GM21390 (cell line): ENCODE measurements at regions not wholly inside any gene's neighbourhood (a gene's known extent, or its start where the extent isn't known, plus 50 kb on each side); places are given as distances from the start of the nearest gene placed in this dataset.

Experiments
- ATAC-seq: cut with Tn5 transposase; IDR thresholded peaks from one replicate; pipeline ENCODE4 v1.9.1; 2021; ENCODE audit not compliant: unreplicated experiment

DNA sequence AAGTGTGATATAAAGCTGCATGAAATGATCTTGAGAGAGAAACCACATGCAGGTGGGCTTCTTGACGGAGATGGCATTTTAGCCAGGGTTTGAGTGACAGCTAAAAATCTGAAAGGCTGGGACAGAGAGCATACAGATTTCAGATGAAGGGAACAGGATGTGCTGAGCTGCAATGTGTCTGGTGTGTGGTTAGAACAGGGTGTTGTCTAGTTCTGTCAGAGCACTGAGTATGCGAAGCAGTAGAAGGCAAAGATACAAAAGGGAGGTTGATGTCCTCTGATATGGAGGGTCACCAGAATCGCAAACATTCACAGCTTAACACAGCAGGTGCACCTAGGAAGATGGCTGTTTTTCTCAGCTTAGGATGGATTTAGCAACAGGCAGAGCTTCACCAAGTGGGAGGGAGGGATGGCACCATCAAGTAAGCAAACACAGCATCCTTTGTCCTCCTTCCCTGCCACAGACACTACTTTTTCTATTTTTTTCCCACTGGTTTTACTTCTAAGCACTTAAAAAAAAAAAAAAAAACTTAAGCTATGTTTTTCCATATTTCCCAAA lies 182.5 kb downstream of the TMX3 start:
- ATAC-seq, result no peak

DNA sequence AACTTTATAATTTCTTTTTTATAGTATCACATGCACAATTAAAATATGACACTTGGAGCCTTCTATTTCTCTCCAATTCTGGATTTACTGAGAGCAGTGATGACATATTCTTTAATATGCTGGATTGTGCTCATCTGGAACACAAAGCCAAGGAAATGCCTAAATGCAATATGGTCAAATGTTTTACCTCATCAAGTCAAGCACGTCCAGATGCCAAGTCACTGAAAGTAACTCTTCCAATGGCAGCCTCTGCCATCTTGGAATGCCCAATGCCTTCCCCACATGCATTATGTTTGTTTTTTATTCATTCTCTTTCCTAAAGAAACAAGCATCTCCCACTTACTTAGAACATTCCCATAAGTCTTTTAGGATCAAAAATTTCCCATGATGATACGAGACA lies 189.8 kb downstream of the TMX3 start:
- ATAC-seq, result no peak

DNA sequence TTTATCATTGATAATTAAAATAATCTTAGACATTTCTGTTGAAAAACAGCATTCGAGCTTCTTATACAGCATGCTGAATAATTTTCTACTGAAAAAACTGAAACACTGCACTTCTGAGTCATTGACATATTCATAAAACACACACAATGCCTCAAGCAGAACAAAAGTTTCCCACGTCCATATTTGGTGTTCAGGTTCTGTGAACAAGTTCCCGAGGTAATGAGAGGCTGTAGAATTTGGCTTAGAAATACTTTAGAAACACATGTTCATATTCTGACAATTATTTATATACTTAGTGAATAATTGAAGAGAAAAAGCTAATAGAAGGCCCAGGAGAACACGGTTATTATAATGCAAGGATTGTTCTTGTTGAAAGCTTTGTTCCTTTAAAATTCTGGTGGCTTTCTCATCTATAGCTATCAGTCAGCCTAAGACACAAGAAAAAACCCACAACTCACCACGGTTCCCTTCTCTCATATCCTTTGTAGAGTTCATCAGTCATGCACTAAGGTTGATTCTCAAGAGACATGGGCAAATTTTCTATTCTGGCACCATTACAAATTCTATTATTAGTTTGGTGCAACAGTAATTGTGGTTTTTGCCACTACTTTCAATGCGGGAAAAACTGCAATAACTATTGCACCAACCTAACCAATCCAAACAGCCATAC lies 194.4 kb downstream of the TMX3 start:
- peak; percentile 75 for ATAC-seq

DNA sequence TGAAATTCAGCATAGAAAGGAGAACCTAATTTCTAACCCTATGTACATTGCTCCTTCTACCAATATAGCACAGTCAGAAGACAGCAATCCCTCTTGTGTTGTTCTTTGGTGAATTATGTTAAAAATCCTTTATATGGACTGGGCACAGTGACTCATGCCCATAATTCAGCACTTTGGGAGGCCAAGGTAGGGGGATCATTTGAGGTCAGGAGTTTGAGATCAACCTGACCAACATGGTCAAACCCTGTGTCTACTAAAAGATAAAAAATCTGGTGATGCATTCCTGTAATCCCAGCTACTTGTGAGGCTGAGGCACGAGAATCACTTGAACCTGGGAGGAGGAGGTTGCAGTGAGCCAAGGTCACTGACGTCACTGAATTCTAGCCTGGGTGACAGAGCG lies 195.6 kb downstream of the TMX3 start:
- no peak for ATAC-seq

DNA sequence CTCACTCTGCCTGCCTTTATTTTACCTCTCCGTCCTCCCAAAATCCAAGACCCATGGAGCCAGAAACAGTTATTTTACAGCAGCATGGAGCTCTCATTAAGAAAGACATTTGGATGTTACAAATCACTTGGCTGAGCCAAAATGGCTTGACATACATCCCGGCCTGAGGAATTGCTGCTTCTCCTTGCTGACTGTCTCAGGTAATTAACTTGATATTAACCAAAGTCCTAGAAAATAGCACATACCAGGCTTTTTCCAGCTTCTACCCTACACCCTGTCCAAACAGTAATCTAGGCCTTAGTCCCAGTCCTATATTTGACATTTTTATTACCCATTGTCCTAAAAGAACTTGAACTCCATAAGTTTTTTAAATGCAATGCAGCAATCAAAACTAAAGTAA lies 205.0 kb downstream of the TMX3 start:
- no peak for ATAC-seq

DNA sequence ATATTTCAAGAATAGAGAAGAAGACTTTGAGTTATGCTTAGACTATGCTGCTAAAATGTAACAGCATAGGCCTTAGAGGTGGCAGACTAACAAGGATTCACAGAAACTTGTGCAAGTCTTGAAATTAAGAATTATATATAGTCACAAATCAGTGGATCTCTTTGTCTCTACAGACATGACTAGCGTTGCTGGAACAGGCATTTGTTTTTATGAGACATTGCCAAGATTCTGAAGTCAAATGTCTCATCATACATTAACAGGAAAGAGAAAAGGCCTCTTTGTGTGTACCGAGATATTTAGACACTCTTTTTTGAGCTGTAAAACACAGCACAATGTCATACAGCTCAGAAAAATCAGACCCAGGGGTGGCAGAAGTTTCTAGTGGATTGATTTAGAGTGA lies 207.1 kb downstream of the TMX3 start:
- no peak for ATAC-seq

DNA sequence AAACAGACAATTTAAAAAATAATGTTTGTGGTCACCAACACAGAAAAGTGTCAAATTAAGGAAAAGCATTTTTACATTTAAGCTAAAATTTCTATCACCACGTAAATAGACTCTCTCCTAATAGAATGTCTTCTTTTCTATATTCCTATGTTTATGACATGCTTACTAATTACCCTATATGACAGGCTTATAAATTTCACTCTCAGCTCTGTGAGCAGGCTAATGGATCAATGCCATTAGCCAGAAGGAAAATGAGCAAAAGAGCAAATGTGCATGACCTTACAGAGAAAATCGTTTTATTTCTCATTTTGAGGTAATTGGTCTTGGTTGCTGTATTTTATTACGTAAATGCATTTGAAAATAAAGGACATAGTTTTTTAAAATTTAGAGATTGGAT lies 209.7 kb downstream of the TMX3 start:
- no peak for ATAC-seq

DNA sequence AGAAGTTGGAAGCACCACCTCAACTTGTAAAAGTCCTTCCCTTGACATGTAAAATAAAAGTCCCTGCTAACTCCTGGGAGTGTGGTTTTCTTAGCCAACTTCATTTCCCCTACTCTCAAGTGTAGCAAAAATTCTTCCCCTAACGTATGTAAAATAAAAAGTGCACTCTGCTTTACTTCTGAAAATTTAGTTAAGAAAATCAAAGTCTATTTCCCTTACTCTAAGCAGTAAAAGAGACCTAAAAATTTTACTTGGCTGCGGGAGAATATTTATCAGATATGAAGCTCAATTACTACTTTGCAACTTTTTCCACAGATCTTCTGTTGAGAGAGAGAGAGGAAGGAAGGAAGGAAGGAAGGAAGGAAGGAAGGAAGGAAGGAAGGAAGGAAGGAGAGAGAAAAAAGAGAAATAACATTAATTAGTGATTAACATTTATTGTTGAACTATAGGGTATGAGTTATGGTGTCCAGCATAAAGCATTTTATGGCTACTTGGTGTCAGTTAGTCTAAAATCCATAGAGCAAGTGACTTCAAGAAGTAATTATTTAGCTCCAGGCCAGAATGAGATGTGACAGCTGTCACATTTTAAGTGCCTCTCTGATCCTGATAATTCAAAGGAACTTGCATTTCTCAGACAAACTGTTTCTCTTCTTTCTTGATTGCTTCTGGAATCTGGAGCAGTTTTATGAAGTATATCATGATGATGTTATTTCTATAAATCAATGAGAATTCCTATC lies 210.3 kb downstream of the TMX3 start:
- no peak for ATAC-seq

DNA sequence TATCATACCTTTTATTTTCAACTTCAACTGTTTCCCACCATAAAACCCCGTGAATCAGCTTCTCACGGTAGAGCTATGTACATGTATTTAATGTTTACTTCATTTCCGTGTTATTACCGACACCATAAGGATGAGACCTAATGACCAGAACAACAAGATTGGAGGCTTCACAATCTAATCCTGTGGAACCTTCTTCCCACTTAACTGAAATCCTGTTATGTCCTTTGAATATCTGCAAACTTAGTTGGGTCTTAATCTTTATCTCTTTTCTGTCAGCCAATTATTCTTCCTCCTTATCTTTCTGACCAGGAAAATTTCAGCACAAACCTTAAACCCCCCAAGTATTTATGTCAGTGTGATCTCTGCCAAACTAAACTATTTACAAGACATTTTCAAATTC lies 214.4 kb downstream of the TMX3 start:
- ATAC-seq, result no peak

DNA sequence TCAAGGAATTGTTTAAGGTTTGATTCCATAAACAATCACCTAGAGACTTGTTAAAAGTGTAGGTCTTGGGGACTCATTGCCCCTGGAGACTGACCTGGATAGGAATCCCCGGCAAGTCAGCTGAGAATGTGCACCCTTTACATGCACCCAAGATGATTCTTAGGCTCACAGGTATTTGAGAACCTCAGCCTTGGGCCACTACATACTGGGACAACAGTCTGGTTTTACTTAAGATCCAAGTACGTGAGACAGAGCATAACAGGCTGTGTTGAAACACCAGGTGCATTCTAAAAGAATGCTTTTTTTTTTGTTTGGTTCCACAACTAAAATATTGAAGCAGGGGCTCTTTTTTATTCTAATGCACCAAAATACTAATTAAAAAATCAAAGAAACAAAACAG lies 215.8 kb downstream of the TMX3 start:
- ATAC-seq, result no peak

DNA sequence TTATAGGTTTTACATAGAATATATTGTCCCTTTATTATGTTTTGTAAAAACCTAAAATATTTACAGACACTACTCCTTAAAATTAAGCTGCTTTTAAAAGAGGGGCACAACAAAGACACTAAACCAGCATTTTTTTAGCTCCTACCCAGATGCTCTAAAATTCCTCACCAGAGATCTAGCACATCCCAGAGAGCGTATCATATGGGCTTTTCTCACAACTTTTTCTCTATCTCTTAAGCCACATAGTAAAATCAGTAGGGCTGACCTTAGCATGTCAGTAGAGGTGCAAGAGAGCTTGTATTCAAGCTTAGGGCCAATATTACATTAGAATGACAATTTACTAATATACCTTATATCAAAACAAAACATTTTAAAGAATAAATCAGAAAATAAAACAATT lies 216.3 kb downstream of the TMX3 start:
- ATAC-seq, result no peak

DNA sequence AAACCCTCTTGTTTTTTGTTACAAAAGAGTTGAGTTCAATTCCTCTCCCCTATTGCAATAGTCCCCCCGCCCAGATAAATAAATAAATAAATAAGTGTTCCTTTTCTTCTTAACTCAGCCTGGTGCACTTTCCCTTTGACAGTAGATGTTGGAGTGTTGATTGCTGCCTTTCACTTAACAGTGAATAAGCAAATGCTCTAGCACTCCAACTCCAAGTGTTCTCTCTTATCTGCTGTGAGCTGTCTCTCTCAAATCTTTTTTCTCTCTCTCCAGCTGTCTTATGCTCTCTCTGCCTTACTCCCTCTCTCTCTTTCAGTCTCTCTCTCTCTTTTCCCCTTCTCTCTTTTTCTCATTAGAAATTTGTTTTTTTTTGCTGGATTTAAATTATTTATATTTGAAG lies 216.7 kb downstream of the TMX3 start:
- ATAC-seq, result no peak

DNA sequence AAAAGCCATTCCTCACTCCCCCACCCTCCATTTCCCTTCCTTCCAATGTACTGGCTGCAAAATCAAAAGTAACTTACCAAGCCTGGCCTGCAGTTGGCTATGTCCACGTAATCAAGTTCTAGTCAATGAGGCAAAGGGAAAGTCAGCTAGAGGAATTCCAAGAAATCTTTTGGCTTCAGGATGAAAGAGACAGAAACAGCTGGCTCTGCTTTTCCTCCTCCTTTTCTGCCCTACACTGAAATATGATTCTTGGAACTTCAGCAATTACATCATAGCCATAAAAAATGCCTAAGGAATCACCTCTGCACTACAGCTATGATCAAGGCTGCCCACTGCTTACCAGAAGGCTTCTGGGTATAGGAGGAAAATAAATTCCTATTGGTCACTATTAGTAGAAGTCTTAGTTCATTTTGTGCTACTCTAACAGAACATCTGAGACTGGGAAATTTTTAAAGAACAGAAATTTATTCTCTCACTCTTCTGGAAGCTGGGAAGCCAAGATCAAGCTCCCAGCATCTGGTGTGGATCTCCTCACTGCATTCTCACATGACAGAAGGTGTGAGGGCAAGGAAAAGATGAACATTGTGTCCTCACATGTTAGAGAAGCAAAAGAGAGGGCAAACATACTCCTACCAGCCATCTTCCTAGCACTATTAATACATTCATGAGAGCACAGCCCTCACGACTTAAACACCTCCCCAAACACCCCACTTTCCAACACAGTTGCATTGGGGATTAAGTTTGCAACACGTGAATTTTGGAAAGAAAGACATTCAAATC lies 219.9 kb downstream of the TMX3 start:
- no peak for ATAC-seq

DNA sequence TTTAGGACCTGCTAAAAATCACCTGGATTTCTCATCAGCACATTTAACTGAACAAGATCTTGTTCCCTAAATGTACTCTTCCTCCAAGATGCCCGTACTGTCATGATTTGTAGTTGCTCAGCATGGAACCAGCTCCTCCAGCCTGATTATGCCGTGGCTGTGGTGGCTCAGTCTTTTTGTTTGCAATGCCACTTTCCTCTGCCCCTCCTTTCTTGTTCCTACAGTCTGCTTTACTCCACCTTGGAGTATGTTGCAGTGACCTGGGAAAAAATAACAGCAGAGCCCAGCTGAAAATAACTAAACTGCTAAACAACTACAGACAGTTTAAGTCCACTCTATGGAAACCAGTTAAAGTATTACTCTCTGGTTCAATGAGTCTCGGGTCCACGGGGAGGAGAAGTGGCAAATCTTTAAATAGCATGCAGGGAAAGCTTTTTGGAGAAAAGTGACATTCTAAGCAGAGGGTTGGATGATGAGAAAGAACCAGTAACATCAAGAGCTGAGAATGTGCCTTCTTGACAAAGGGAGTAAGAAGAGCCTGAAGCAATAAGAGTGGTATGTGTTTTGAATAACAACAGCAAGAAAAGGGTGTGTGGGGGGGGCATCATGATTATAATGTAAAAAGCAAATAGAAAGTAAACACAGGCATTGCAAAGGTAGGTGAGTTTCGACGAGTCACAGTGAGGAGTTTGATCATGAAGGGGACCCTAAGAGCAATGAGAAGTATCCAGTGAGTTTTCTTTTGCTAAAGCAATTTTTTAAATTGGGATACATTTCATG lies 225.7 kb downstream of the TMX3 start:
- no peak for ATAC-seq

DNA sequence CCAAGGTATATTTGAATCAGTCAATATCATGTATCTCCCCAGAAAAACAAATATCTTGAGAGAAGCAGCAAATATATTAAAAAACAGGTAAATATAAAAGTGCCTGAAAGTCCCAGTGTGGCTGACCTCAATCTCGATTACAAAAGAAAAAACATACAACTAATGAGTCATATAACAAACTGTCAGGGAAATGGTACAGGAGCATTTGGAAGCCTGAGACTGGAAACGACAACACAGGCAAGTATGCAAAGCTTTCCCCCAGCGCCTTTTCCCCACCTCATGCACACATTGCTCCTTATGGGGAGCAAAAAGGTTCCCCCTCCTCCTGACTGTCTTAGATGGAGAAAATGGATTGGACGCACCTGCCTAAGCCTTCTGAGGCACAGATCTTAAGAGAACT lies 230.7 kb downstream of the TMX3 start:
- ATAC-seq, result no peak

DNA sequence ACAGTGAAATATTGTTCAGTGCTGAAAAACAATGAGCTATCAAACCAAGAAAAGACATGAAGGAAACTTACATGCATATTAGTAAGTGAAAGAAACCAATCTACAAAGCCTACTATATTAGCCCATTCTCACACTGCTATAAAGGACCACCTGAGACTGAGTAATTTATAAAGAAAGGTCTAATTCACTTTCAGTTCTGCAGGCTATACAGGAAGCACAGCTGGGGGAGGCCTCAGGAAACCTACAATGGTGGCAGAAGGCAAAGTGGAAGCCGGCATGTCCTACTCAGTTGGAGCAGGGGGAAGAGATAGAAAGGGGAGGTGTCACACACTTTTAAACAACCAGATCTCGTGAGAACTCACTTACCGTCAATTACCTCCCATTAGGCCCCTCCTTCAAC lies 232.1 kb downstream of the TMX3 start:
- no peak for ATAC-seq

DNA sequence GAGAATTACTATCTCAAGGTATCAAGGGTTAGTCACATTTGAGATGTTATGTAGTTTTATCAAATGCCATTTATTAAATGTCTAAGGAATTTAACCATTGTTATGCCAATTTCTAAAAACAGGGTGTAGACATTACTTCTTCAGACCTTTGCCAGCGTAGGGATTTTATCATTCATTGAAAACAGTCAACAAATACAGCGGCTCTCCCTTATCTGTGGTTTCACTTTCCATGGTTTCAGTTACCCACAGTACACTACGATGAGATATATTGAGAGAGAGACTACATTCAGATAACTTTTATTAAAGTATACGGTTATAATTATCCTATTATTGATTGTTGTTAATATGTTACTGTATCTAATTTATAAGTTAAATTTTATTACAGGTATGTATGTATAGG lies 234.7 kb downstream of the TMX3 start:
- no peak for ATAC-seq

DNA sequence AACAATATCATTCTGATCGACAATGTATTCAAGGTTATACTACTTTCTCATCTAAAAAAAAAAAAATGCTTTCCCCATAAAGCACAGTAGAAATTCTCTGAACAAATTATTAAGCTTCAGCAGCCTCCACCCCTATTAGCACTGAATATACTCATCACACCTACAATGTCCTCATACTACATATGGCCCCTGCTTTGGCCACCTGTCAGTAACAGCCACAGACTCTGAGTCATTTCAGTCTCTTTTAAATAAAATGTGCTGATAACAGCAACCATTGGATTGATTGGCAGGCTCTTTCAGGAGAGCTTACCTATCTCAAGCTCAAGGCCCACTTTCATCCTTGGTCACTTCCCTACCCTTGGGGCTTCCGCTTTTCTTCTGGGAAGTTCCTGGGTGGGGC lies 236.7 kb downstream of the TMX3 start:
- no peak for ATAC-seq

DNA sequence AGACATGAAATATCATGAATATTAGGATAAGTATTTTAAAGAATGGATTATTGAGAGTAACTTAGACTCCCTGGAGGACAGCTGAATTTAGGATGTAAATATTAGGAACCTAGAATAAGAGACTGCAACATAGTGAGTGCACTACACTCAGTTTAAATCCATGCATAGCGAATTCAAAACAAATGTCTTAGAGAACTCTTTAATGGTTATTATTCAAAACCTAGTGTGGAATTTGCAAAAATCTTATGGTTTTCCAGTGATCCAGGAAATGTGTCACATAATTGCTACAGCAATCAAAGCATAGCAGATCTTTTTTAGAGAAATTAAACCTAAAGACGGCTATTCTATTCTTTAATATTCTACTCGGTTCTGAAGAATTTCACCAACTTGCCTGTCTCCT lies 239.0 kb downstream of the TMX3 start:
- no peak for ATAC-seq

DNA sequence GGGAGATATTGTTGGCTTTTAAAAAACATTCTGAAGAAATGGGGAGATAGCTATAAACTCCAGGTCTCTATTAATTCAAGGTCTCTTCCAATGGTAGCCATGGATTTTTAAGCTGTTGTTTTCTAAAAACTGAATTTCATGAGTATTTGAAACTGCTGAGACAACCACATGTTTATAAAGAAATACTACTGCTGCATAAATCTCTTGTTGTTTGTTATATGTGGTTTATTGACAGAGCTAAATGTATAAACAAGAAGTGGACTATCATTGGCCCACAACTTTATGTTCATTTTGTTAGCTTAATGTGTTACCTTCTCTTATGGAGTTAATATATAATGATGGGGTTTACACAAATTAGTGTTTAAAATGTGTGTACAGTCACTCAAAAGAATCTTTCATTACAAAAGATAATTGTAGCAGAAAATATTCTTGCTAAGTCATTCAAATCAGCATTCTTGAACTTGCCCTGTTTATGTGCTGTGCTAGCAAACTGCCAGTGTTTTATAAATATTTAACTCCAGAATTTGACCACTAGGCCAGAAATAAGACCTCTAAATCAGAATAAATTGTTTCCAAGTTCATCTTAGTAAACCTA lies 242.1 kb downstream of the TMX3 start:
- ATAC-seq, result no peak
